Upper lobe of left lung (tissue), 6 donors: ENCODE measurements at regions not wholly inside any gene's neighbourhood (a gene's known extent, or its start where the extent isn't known, plus 50 kb on each side); places are given as distances from the start of the nearest gene placed in this dataset.

Experiments
- ATAC-seq, 2 donors: fragments of 200-7000 bp; cut with Tn5 transposase; one replicate each; pipeline ENCODE4 v1.9.1; 2022; ENCODE audit warnings: mild to moderate bottlenecking in 2 of 2, moderate library complexity in 2 of 2; ENCODE audit not compliant: low FRiP score in 2 of 2
- DNase-seq, 2 donors: peaks; one replicate each; pipeline ENCODE4 v3.0.0-alpha.2; 2019 to 2020
- H3K27ac ChIP-seq, 4 donors: fragments of 200-600 bp; sonication (generic); one replicate each; pipeline ENCODE4 v1.5.1; 2016 to 2019
- H3K27me3 ChIP-seq, 4 donors: fragments of 200-600 bp; sonication (generic); one replicate each; pipeline ENCODE4 v1.5.1; 2017 to 2019
- H3K36me3 ChIP-seq, 4 donors: fragments of 200-600 bp; sonication (generic); one replicate each; pipeline ENCODE4 v1.5.1; 2016 to 2019
- H3K4me1 ChIP-seq, 4 donors: fragments of 200-600 bp; sonication (generic); one replicate each; pipeline ENCODE4 v1.5.1; 2018 to 2019
- H3K4me3 ChIP-seq, 4 donors: fragments of 200-600 bp; sonication (generic); one replicate each; pipeline ENCODE4 v1.5.1; 2017 to 2019; ENCODE audit warnings: mild to moderate bottlenecking in 2 of 4, moderate library complexity in 1 of 4
- H3K9me3 ChIP-seq, 4 donors: fragments of 200-600 bp; sonication (generic); one replicate each; pipeline ENCODE4 v1.5.1; 2018 to 2019
- EP300 ChIP-seq, 4 donors: sonication (generic); formaldehyde crosslinking; IDR thresholded peaks; one replicate each; pipeline ENCODE4 v1.5.1; 2017; ENCODE audit warnings: antibody characterized with exemption in 4 of 4, control low read depth in 2 of 4
- POLR2A ChIP-seq, 4 donors: fragments of 450-650 bp; IDR thresholded peaks; one replicate each; pipeline ENCODE4 v1.5.1; 2016 to 2017; ENCODE audit warnings: antibody characterized with exemption in 4 of 4, mild to moderate bottlenecking in 2 of 4
- POLR2AphosphoS5 ChIP-seq, 2 donors: sonication (generic); formaldehyde crosslinking; IDR thresholded peaks; one replicate each; pipeline ENCODE4 v1.5.1; 2017; ENCODE audit warnings: antibody characterized with exemption in 2 of 2
- WGBS, 2 donors: methylation state at CpG; one replicate each; pipeline ENCODE4 v1.1.5; 2017 to 2018; 5-methylcytosine and 5-hydroxymethylcytosine counted together
- small RNA-seq, 4 donors: library from RNA; depleted of rRNA; stranded (forward); fragments of <200 nt; gene quantifications; one replicate each; pipeline ENCODE3, GENCODE V24; 2016
- TF ChIP-seq, protein P1 (sequence below), 6 experiments: fragments of 450-650 bp in 4 of 6; fragments of 200-600 bp in 2 of 6; sonication (generic) in 2 of 6; IDR thresholded peaks; one replicate each; pipeline ENCODE4 v1.5.1; 2016 to 2019; ENCODE audit warnings: antibody characterized with exemption in 6 of 6
- donor health status: DM: no; HTN: no; CAD: no; lungs with moderate emphysema.
- donor health status: DM: no; HTN: yes; CAD: no; lungs with severe emphysema.

GRCh38 chr18:35919179-35919578 is 53.3 kb upstream of the RMP24 start:
- H3K36me3 ChIP-seq, result no peaks in the 10 kb centered on the region

DNA sequence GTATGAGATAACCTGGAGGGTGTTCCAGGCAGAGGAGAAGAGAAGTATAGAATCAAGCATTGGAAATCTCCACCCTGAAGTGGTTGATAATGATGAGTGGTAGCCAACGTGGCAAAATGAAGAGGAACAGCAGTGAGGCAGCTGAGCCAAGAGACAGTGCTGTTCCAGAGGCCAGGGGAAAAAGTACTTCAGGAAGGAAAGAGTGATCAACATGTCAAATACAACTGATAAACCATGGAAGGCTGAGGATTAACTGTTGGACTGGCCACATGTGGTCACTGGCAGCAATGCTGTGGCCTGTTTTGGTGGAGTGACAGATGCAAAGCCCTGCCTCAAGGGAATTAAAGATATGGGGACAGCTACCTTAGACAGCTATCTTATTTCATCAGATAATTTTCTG is 51.9 kb upstream of the RMP24 start:
- H3K4me3 ChIP-seq, result no peak overlapping the region
- ATAC-seq (no peak), DNase-seq (no peak)
- H3K9me3 ChIP-seq, result no peaks in the 10 kb centered on the region
- WGBS, 2 donors, result 36% methylated on average over 1 of the region's 1 CpG
- no peak overlapping the region for H3K27ac ChIP-seq
- no peaks in the 10 kb centered on the region for H3K27me3 ChIP-seq
- no peaks in the 10 kb centered on the region for H3K36me3 ChIP-seq
- no peaks in the 10 kb centered on the region for H3K4me1 ChIP-seq
- TF ChIP-seq POLR2A (IDR thresholded peaks at IDR 0.05), result no peak
- TF ChIP-seq, protein P1, sequence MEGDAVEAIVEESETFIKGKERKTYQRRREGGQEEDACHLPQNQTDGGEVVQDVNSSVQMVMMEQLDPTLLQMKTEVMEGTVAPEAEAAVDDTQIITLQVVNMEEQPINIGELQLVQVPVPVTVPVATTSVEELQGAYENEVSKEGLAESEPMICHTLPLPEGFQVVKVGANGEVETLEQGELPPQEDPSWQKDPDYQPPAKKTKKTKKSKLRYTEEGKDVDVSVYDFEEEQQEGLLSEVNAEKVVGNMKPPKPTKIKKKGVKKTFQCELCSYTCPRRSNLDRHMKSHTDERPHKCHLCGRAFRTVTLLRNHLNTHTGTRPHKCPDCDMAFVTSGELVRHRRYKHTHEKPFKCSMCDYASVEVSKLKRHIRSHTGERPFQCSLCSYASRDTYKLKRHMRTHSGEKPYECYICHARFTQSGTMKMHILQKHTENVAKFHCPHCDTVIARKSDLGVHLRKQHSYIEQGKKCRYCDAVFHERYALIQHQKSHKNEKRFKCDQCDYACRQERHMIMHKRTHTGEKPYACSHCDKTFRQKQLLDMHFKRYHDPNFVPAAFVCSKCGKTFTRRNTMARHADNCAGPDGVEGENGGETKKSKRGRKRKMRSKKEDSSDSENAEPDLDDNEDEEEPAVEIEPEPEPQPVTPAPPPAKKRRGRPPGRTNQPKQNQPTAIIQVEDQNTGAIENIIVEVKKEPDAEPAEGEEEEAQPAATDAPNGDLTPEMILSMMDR (IDR thresholded peaks at IDR 0.05), result no peak
- no peak for TF ChIP-seq EP300 (IDR thresholded peaks at IDR 0.05)
- no peak for TF ChIP-seq POLR2AphosphoS5 (IDR thresholded peaks at IDR 0.05)

More at GRCh38 chr18:35919179-35919578, 53.3 kb upstream of the RMP24 start:
- H3K27me3 ChIP-seq, result no peaks in the 10 kb centered on the region
- no peak for ATAC-seq
- TF ChIP-seq POLR2A (IDR thresholded peaks at IDR 0.05), result no peak
- TF ChIP-seq, protein P1 (IDR thresholded peaks at IDR 0.05), result no peak
- no peak for TF ChIP-seq EP300 (IDR thresholded peaks at IDR 0.05)
- no peak for TF ChIP-seq POLR2AphosphoS5 (IDR thresholded peaks at IDR 0.05)
- no peaks in the 10 kb centered on the region for H3K9me3 ChIP-seq
- no peak overlapping the region for H3K4me3 ChIP-seq
- no peak overlapping the region for H3K27ac ChIP-seq
- WGBS, 2 donors, result 80 to 81% methylated on average over 2 of the region's 2 CpGs
- DNase-seq, result no peak
- no peaks in the 10 kb centered on the region for H3K4me1 ChIP-seq

Small RNA genes lying in the stretch of these regions (small RNA-seq; reads per million reads assigned to genes)
- 0.92 to 1.6 (median 1.0) reads per million in 4 donors for gene MIR187
